SK-N-DZ (cell line): ENCODE measurements at regions not wholly inside any gene's neighbourhood (a gene's known extent, or its start where the extent isn't known, plus 50 kb on each side); places are given as distances from the start of the nearest gene placed in this dataset.

Experiments used
- DNase-seq: peaks from one replicate; pipeline ENCODE4 v3.0.0-alpha.2; 2015; ENCODE audit warnings: low spot score

GRCh38 chr5:3321119-3321760 is 274.4 kb upstream of the IRX1 start:
- no peak for DNase-seq

GRCh38 chr5:3320317-3320875 is 275.2 kb upstream of the IRX1 start:
- no peak for DNase-seq

GRCh38 chr5:3317051-3317795 is 278.4 kb upstream of the IRX1 start:
- DNase-seq: no peak

- DNase-seq: no peak
These were observed 282.1 kb upstream of the IRX1 start for GRCh38 chr5:3313569-3313968.

GRCh38 chr5:3312299-3312698 is 283.3 kb upstream of the IRX1 start:
- DNase-seq: no peak

- DNase-seq: no peak
These were observed 284.2 kb upstream of the IRX1 start for GRCh38 chr5:3311433-3311832.

GRCh38 chr5:3310541-3311261 is 284.9 kb upstream of the IRX1 start:
- DNase-seq: no peak

- DNase-seq: no peak
These were observed 286.1 kb upstream of the IRX1 start for GRCh38 chr5:3309538-3309937.

- DNase-seq: no peak
These were observed 287.5 kb upstream of the IRX1 start for GRCh38 chr5:3307982-3308621.

GRCh38 chr5:3305432-3305831 is 290.2 kb upstream of the IRX1 start:
- DNase-seq: no peak

GRCh38 chr5:3304346-3304745 is 291.3 kb upstream of the IRX1 start:
- DNase-seq: no peak

GRCh38 chr5:3303777-3304176 is 291.9 kb upstream of the IRX1 start:
- no peak for DNase-seq

- no peak for DNase-seq
These were observed 293.4 kb upstream of the IRX1 start for GRCh38 chr5:3302228-3302627.

- no peak for DNase-seq
These were observed 294.3 kb upstream of the IRX1 start for GRCh38 chr5:3301306-3301705.

GRCh38 chr5:3300726-3301125 is 294.9 kb upstream of the IRX1 start:
- DNase-seq: no peak

GRCh38 chr5:3299441-3299840 is 296.2 kb upstream of the IRX1 start:
- DNase-seq: no peak

GRCh38 chr5:3297853-3298252 is 297.8 kb upstream of the IRX1 start:
- no peak for DNase-seq

GRCh38 chr5:3288325-3288724 is 307.3 kb upstream of the IRX1 start:
- DNase-seq: no peak

- no peak for DNase-seq
These were observed 308.1 kb upstream of the IRX1 start for GRCh38 chr5:3287516-3287915.

- no peak for DNase-seq
These were observed 310.0 kb upstream of the IRX1 start for GRCh38 chr5:3285621-3286020.

GRCh38 chr5:3284506-3284905 is 311.1 kb upstream of the IRX1 start:
- no peak for DNase-seq

- DNase-seq: no peak
These were observed 312.8 kb upstream of the IRX1 start for GRCh38 chr5:3282841-3283240.
